ENCODE measurements at regions not wholly inside any gene's neighbourhood (a gene's known extent, or its start where the extent isn't known, plus 50 kb on each side); places are given as distances from the start of the nearest gene placed in this dataset.

DNA sequence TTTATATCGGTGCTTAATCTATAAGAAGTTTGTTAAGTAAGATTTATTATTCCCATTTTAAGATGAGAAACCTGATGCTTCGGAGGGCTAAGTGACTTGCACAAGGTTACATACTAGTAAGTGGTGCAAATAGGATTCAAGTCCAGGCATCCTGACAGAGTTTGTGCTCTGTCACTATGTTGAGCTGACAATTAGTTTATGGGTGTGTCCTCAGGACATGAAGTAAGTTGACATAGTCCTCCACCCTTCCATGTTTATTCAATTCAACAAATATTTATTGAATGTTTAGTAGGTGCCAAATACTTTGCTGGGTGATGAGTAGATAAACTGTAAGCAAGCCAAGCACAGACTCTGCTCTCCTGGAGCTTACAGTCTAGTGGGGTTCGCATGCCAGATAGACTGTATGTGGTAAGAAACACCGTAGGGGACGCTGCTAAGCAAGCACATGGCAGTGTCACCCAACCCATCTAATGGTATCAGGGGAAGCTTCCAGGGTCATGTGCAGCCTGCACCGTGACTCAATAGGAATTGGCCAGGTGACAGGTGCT lies 342.7 kb upstream of the SATB1 start:
- TF ChIP-seq, protein P1, sequence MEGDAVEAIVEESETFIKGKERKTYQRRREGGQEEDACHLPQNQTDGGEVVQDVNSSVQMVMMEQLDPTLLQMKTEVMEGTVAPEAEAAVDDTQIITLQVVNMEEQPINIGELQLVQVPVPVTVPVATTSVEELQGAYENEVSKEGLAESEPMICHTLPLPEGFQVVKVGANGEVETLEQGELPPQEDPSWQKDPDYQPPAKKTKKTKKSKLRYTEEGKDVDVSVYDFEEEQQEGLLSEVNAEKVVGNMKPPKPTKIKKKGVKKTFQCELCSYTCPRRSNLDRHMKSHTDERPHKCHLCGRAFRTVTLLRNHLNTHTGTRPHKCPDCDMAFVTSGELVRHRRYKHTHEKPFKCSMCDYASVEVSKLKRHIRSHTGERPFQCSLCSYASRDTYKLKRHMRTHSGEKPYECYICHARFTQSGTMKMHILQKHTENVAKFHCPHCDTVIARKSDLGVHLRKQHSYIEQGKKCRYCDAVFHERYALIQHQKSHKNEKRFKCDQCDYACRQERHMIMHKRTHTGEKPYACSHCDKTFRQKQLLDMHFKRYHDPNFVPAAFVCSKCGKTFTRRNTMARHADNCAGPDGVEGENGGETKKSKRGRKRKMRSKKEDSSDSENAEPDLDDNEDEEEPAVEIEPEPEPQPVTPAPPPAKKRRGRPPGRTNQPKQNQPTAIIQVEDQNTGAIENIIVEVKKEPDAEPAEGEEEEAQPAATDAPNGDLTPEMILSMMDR (IDR thresholded peaks at IDR 0.05; ENCODE audit: low read depth, low read length): no peak
- no peak for TF ChIP-seq MYC (IDR thresholded peaks at IDR 0.05; ENCODE audit: low read depth, low read length)

Measured in NB4 (cell line).